HAP-1 (cell line): ENCODE measurements at regions not wholly inside any gene's neighbourhood (a gene's known extent, or its start where the extent isn't known, plus 50 kb on each side); places are given as distances from the start of the nearest gene placed in this dataset.
"Not testable (repeated sequence)": the region's sequence is repeated elsewhere in the genome, so short reads cannot be mapped to it uniquely, and the experiment has no call there.

ENCODE experiments used
- DNase-seq, 2 experiments: peaks; one replicate each; pipeline ENCODE4 v3.0.0-alpha.2; 2016 to 2020; ENCODE audit warnings: low spot score in 2 of 2
- H3K27me3 ChIP-seq: fragments of 250-450 bp; sonication (Bioruptor Pico); 2 replicates; pipeline ENCODE4 v1.5.1; 2020; ENCODE audit warnings: low read depth, mild to moderate bottlenecking, moderate library complexity
- H3K36me3 ChIP-seq: fragments of 250-450 bp; sonication (Bioruptor Pico); replicated peaks from 2 replicates; pipeline ENCODE4 v1.5.1; 2020; ENCODE audit warnings: mild to moderate bottlenecking
- H3K4me1 ChIP-seq: fragments of 250-450 bp; sonication (Bioruptor Pico); 2 replicates; pipeline ENCODE4 v1.5.1; 2020; ENCODE audit warnings: mild to moderate bottlenecking
- H3K4me3 ChIP-seq: fragments of 250-450 bp; sonication (Bioruptor Pico); 2 replicates; pipeline ENCODE4 v1.5.1; 2020; ENCODE audit warnings: mild to moderate bottlenecking, moderate library complexity
- H3K9me3 ChIP-seq: fragments of 250-450 bp; sonication (Bioruptor Pico); 2 replicates; pipeline ENCODE4 v1.5.1; 2020; ENCODE audit warnings: mild to moderate bottlenecking, moderate library complexity
- in situ Hi-C: fragments of 300-500 bp; cut with MboI; formaldehyde crosslinking; loops from 3 replicates; pipeline ENCODE4 v1.14.3; 2020; ENCODE audit warnings: low sequenced_read_pairs, inconsistent platforms, mixed read lengths

DNA sequence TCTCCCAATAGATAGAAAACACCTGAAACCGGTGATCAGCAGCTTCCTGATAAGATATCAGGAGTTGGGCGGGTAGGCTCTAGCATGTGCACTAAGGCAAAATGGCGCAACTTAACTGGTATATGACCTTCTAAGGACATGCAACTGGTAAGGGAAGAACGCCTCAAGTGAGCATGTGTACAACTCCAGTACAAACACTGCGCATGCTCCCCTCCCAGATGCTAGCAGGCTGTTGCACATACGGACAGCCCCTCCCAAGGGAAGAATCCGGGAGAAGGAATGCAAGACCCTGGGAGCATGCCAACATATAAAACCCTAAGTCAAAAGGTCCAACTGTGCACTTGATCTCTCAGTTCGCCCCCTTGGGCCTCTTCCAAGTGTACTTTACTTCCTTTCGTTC is 110.8 kb downstream of the TSEN15 start:
- DNase-seq: no peak
- H3K4me3 ChIP-seq: no peak overlapping the region
- in situ Hi-C loops: no loop called here
- no peaks in the 10 kb centered on the region; the same call in 1 of the 2 replicates for H3K9me3 ChIP-seq
- no peaks in the 10 kb centered on the region for H3K27me3 ChIP-seq
- H3K4me1 ChIP-seq: no peaks in the 10 kb centered on the region
- H3K36me3 ChIP-seq: no peaks in the 10 kb centered on the region

DNA sequence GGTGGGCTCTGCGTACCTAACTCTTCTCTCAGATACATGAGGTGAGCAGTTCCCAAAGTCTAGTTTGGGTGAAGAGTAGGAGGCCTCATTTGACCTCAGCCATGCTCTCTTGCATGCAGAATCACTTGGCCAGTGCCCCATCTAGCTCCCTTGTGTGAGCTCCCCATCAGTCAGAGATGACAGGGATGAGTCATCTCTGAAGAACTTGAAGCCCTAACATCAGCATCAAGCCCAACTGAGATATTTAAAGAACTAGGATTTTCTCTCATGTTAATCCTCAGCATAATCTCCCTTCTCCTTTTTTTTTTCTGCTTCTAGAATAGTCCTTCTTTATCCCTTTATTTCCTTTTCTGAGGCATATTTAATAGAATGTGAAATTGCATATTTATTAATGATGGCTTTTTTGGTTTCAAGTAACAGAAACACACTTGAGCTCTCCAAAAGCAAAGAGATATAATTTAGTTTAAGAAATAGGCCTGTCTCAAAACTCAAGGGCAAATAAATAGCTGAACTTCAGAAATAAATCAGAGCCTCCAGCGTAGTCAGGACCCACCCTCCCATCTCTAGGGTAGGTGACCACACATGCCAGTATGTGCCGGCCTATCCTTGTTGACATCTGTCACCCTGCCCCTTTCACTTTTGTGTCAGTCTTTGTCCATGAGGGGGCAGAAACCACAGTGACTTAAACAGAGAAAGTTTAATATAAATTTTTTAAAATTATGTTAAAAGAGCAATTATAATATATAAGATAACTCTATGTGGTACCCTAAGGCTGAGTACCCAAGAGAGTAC is 112.3 kb downstream of the TSEN15 start:
- no peak for DNase-seq
- H3K4me1 ChIP-seq: no peaks in the 10 kb centered on the region
- H3K4me3 ChIP-seq: no peak overlapping the region
- no peaks in the 10 kb centered on the region for H3K27me3 ChIP-seq
- in situ Hi-C loops: no loop called here
- H3K9me3 ChIP-seq: no peaks in the 10 kb centered on the region; the same call in 1 of the 2 replicates
- H3K36me3 ChIP-seq: no peaks in the 10 kb centered on the region

DNA sequence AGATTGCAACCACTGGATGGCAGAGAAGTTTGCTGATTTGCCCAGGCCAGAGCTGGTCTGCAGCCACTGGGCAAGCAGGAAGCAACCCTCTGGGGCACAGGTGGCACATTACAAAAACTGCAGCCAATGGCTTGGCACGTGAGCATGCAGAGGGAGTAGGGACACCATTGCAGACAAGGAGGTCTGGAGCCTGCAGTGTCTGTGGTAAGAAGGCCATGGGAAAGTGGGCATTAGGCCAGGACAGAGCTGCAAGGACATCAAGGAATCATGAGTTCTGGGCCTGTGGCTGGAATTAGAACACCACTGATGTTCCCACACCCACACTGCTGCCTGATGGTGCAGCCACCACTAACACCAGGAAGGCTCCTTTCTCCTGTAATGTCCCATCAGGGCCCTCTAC is 113.0 kb downstream of the TSEN15 start:
- no peaks in the 10 kb centered on the region for H3K4me1 ChIP-seq
- H3K27me3 ChIP-seq: no peaks in the 10 kb centered on the region
- no peaks in the 10 kb centered on the region; the same call in 1 of the 2 replicates for H3K9me3 ChIP-seq
- in situ Hi-C loops: no loop called here
- no peak overlapping the region for H3K4me3 ChIP-seq
- H3K36me3 ChIP-seq: no peaks in the 10 kb centered on the region
- DNase-seq: no peak

DNA sequence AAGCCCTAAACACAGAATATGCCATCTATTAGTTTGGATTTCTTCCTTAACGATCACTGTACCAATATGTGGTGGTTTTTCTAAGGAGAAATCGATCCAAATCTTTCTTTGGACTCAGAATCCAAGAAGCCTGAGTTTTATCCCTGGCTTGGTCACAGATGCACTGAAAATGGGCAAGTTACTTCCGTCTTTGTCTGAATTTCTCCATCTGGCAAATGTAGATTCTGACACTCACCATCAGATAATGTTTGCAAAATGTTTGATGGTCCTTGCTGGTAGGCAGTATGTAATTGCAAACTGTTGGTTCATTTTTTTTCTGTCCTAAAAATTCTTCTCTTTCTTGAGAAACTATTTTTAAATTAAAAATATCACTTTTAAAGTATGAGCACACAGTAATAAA is 115.0 kb downstream of the TSEN15 start:
- Histone ChIP-seq H3K36me3 (no peaks in the 10 kb centered on the region), H3K4me1 (no peaks in the 10 kb centered on the region), H3K27me3 (no peaks in the 10 kb centered on the region), H3K9me3 (no peaks in the 10 kb centered on the region; the same call in 1 of the 2 replicates), H3K4me3 (no peak overlapping the region)
- DNase-seq: no peak
- in situ Hi-C loops: no loop called here

DNA sequence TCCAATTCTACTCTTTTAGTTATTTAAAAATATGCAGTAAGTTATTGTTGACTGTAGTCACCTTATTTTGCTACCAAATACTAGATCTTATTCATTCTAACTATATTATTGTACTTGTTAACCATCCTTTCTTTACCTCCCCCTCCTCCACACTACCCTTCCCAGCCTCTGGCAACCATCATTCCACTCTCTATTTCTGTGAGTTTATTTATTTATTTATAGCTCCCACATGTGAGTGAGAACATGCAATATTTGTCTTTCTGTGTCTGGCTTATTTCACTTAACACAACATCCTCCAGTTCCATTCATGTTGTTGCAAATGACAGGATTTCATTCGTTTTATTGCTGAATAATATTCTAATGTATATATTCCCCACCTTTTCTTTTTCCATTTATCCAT is 115.8 kb downstream of the TSEN15 start:
- Histone ChIP-seq H3K4me1 (no peaks in the 10 kb centered on the region), H3K36me3 (no peaks in the 10 kb centered on the region), H3K9me3 (no peaks in the 10 kb centered on the region; the same call in 1 of the 2 replicates), H3K4me3 (no peak overlapping the region), H3K27me3 (no peaks in the 10 kb centered on the region)
- no peak for DNase-seq
- in situ Hi-C loops: no loop called here

DNA sequence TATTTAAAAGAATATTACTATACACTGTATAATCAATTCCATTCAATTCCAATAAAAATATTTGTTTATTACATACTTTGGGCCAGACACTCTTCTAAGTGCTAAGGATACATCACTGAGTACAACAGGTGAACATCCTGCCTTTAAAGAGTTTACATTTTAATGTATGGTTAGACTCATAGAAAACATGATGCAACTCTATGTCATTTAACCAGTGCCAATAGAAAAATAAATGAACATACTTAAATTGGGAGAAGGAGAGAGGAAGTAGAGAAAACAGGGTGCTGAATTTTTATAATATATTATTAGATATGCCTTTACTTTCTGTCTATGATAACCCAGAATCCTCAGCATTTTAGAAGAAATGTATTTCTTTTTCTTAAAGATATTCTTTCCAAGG is 119.2 kb downstream of the TSEN15 start:
- 0 out of 2 replicates have a peak, but pooled peaks cover 5% of the 10 kb centered on the region for H3K27me3 ChIP-seq
- in situ Hi-C loops: no loop called here
- H3K4me1 ChIP-seq: no peaks in the 10 kb centered on the region
- no peaks in the 10 kb centered on the region for H3K9me3 ChIP-seq
- H3K36me3 ChIP-seq: no peaks in the 10 kb centered on the region
- DNase-seq: no peak
- no peak overlapping the region for H3K4me3 ChIP-seq

DNA sequence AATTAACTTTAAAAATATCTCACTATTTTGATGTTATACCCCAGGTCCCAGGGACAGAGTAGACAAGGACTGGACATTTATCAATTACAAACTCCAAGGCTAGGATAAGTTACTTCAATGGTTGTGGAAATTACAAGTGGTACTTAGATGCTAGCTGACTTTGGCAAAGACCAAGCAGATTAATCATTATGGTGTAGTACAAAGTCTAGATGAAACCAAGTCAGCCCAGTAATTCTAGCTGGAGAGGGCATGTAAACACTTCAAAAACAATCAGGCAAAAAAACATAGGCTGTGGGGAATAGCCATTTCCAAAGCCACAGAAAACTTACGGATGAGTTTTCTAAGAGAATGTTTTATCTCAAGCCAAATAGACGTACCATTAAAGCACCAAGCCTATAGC is 124.5 kb downstream of the TSEN15 start:
- Histone ChIP-seq H3K27me3 (0 out of 2 replicates have a peak, but pooled peaks cover 5% of the 10 kb centered on the region), H3K36me3 (no peaks in the 10 kb centered on the region), H3K9me3 (no peaks in the 10 kb centered on the region), H3K4me1 (no peaks in the 10 kb centered on the region), H3K4me3 (no peak overlapping the region)
- in situ Hi-C loops: no loop called here
- no peak for DNase-seq

DNA sequence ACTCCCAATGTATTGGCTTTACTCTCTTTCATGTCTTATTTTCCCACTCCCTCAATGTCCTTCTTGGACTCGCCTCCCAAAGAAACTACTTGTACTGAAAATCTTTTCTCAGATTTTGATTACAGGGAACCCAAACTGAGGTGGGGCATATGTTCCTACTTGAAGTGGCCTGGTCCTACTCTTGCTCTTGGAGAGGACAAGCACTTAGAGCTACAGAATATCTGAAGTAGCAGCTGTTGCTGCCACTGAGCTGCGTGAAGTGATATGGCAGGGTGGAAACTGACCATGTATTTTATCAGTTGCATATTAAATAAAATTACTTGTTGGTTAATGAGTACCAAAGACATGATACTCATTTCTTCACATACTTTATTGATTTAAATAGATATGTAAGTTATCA is 129.5 kb downstream of the TSEN15 start:
- Histone ChIP-seq H3K4me3 (no peak overlapping the region), H3K27me3 (no peaks in the 10 kb centered on the region; the same call in 1 of the 2 replicates), H3K36me3 (no peaks in the 10 kb centered on the region), H3K4me1 (no peaks in the 10 kb centered on the region), H3K9me3 (no peaks in the 10 kb centered on the region)
- DNase-seq: no peak
- in situ Hi-C loops: no loop called here

DNA sequence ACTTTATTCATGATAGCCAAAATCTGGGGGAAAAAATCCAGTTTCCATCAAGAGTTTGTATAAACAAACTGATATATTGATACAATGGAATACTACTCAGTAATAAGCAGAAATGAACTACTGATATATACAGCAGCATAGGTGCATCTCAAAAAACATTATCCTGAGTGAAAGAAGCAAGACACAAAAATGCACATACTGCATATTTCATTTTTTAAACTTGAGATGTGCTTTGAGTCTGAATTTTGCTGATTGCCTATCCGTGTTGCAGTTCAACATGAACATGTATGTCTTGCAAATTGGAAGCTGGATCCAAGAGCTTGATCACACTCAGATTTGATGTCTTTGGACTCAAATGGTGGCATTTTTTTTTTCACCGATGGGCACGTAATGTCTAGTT is 132.4 kb downstream of the TSEN15 start:
- Histone ChIP-seq H3K36me3 (no peaks in the 10 kb centered on the region), H3K27me3 (peaks cover 6% of the 10 kb centered on the region), H3K4me1 (no peaks in the 10 kb centered on the region), H3K4me3 (no peak overlapping the region), H3K9me3 (no peaks in the 10 kb centered on the region)
- in situ Hi-C loops: no loop called here
- DNase-seq: no peak

DNA sequence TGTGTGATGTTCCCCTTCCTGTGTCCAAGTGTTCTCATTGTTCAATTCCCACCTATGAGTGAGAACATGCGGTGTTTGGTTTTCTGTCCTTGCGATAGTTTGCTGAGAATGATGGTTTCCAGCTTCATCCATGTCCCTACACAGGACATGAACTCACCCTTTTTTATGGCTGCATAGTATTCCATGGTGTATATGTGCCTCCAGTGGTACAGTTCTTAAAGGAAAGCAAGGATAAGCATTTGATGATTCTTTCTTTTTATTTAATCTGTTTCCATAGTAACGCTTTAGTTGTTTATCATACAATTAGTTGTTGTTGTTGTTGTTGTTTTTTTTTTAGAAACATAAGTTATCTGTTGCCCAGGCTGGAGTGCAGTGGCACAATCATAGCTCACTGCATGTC is 133.1 kb downstream of the TSEN15 start:
- in situ Hi-C loops, DNase-seq, H3K9me3 ChIP-seq, H3K4me3 ChIP-seq, H3K36me3 ChIP-seq, H3K4me1 ChIP-seq: not testable (repeated sequence)
- peaks cover 13% of the 10 kb centered on the region for H3K27me3 ChIP-seq

DNA sequence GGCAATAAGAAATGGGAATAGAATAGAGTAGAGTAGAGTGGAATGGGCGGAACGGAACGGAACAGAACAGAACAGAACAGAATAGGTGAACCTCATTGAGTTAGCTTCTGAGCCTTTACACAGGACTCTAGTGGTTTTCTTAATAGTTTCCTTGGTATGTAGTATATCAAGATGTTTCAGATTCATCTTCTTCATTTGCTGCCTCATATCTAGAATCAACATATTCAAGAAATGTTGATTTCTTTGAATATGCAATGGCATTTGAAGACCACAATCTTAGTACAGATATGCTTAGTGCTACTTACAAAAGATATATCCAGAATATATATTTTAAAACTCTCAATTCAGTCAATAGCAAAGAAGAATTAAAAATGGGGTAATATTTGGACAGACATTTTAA is 133.8 kb downstream of the TSEN15 start:
- Histone ChIP-seq H3K4me1 (no peaks in the 10 kb centered on the region), H3K9me3 (no peaks in the 10 kb centered on the region), H3K27me3 (peaks cover 20% of the 10 kb centered on the region), H3K36me3 (no peaks in the 10 kb centered on the region), H3K4me3 (no peak overlapping the region)
- no peak for DNase-seq
- in situ Hi-C loops: no loop called here

DNA sequence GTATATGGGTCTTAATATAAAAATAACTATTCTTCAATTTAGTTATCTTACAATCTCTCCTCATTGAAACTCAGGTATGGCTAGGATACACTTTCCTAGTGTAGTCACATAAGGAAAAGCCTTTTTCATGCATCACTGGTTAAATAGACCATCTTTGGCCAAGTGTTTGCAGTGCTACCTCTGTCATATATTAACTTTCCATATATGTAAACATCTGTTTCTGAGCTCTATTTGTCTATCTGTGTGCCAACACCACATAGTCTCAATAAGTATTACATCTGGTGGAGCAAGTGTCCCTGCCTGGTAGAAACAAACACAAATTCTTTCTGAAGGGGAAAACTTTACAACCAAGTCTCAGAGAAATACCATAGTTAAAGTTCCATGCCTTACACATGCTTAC is 134.6 kb downstream of the TSEN15 start:
- DNase-seq: no peak
- Histone ChIP-seq H3K4me1 (no peaks in the 10 kb centered on the region), H3K27me3 (peaks cover 24% of the 10 kb centered on the region), H3K36me3 (no peaks in the 10 kb centered on the region), H3K9me3 (no peaks in the 10 kb centered on the region), H3K4me3 (no peak overlapping the region)
- in situ Hi-C loops: no loop called here

DNA sequence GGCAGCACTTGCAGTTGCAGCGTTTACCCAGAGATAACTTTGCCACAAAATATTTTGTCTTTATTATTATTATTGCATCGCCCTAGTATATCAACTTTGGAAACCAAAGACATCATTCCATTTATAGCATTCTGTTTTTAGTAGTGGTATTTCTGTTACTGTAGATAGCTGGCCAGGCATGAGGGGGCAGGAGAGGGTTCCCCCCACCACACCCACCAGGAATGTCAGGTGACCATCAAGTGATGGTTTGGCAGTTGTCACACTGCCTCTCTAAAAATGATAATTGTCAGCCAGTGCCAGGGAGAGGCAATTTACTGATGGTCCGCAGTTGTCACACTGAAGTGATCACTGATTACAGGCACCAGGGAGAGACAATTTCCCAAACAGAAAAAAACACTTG is 135.6 kb downstream of the TSEN15 start:
- no peaks in the 10 kb centered on the region for H3K36me3 ChIP-seq
- no peak overlapping the region for H3K4me3 ChIP-seq
- no peaks in the 10 kb centered on the region for H3K9me3 ChIP-seq
- in situ Hi-C loops: no loop called here
- H3K27me3 ChIP-seq: peaks cover 24% of the 10 kb centered on the region
- H3K4me1 ChIP-seq: no peaks in the 10 kb centered on the region
- DNase-seq: no peak

DNA sequence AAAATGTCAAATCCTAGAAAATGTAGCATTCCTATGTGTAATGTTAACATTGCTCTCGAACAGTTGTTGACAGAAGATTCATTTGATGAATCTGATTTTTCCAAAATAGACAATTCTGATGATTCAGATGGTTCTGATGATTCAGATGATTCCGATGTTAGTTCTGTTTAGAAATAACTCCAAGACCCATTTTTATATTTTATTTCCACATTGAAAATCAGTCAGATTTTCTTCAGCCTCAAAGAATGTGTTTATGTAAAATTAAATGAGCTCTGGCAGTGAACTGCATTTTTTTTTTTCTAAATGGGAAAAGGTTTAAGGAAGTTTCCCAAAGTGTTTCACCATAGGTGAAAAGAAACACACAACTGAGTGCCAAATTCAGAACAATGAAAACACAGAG is 136.5 kb downstream of the TSEN15 start:
- Histone ChIP-seq H3K9me3 (no peaks in the 10 kb centered on the region), H3K4me1 (no peaks in the 10 kb centered on the region), H3K27me3 (peaks cover 24% of the 10 kb centered on the region), H3K36me3 (no peaks in the 10 kb centered on the region), H3K4me3 (no peak overlapping the region)
- in situ Hi-C loops: no loop called here
- DNase-seq: no peak

DNA sequence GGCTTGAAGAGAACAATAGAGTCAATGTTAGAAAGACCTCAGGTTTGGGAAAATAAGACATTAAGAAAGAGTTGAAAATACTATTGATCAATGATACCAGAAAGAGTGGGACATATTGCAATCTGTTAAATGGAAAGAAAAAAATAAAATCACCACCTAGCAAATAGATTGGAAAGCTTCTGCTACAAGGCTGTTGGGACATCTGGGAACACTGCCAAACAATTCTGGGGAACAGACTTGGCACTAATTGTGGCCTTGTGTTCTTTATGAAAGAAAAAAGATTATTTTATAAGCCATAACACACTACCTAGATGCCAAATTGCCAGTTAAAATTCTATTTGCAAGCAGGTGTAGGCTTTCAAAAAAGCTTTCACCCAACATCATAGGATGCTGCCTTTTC is 137.8 kb downstream of the TSEN15 start:
- Histone ChIP-seq H3K4me3 (no peak overlapping the region), H3K9me3 (no peaks in the 10 kb centered on the region), H3K27me3 (peaks cover 24% of the 10 kb centered on the region), H3K4me1 (no peaks in the 10 kb centered on the region), H3K36me3 (no peaks in the 10 kb centered on the region)
- in situ Hi-C loops: no loop called here
- DNase-seq: no peak
